IMR-90 (cell line): ENCODE measurements at regions not wholly inside any gene's neighbourhood (a gene's known extent, or its start where the extent isn't known, plus 50 kb on each side); places are given as distances from the start of the nearest gene placed in this dataset.

Experiments
- ATAC-seq: fragments of 200-7000 bp; cut with Tn5 transposase; 2 replicates; pipeline ENCODE4 v1.9.1; 2020; ENCODE audit warnings: low read depth, mild to moderate bottlenecking, moderate library complexity
- BruUV-seq: library from RNA; stranded (reverse); fragments of 400-500 nt; replicated peaks from 2 replicates; lab custom pipeline; 2021; lab: Mats Ljungman, UMichigan
- CTCF ChIA-PET: fragments of 300-600 bp; formaldehyde crosslinking; extraction: SDS; loops from one replicate; lab custom pipeline; 2021; ENCODE audit warnings: antibody characterized with exemption; lab: Yijun Ruan, JAX
- POLR2A ChIA-PET: fragments of 300-600 bp; sonication (Branson Sonifier 250); formaldehyde crosslinking; loops from one replicate; lab custom pipeline; 2022; ENCODE audit warnings: antibody characterized with exemption; ENCODE audit not compliant: unreplicated experiment; lab: Charles Lee
- DNase-seq: peaks from one replicate; pipeline ENCODE4 v3.0.0; 2013
- H2AFZ ChIP-seq: replicated peaks from 2 replicates; pipeline ENCODE3; 2013; ENCODE audit warnings: low read length, mild to moderate bottlenecking; ENCODE audit not compliant: poor library complexity
- H2AK5ac ChIP-seq: 2 replicates; pipeline ENCODE4 v1.6.1; 2013; ENCODE audit warnings: low read depth, low read length, inconsistent platforms
- H2AK9ac ChIP-seq: replicated peaks from 2 replicates; pipeline ENCODE3; 2013; ENCODE audit warnings: mild to moderate bottlenecking, low read depth, low read length, moderate library complexity; ENCODE audit not compliant: poor library complexity
- H2BK120ac ChIP-seq: 2 replicates; pipeline ENCODE4 v1.6.1; 2013; ENCODE audit warnings: low read depth, low read length, inconsistent platforms
- H2BK15ac ChIP-seq: 3 replicates; pipeline ENCODE4 v1.6.1; 2013; ENCODE audit warnings: low read depth, low read length, inconsistent platforms
- H2BK20ac ChIP-seq: 2 replicates; pipeline ENCODE4 v1.6.1; 2013; ENCODE audit warnings: low read depth, mild to moderate bottlenecking, inconsistent platforms, low read length, moderate library complexity
- H2BK5ac ChIP-seq: 2 replicates; pipeline ENCODE4 v1.6.1; 2013; ENCODE audit warnings: mild to moderate bottlenecking, low read depth, low read length, inconsistent platforms; ENCODE audit not compliant: poor library complexity, severe bottlenecking
- H3K14ac ChIP-seq: replicated peaks from 2 replicates; pipeline ENCODE4 v1.6.1; 2013; ENCODE audit warnings: low read depth, low read length, inconsistent platforms
- H3K18ac ChIP-seq: 2 replicates; pipeline ENCODE4 v1.6.1; 2013; ENCODE audit warnings: low read depth, low read length, control low read depth
- H3K23ac ChIP-seq: 2 replicates; pipeline ENCODE4 v1.6.1; 2013; ENCODE audit warnings: low read depth, low read length, inconsistent platforms
- H3K27ac ChIP-seq: 2 replicates; pipeline ENCODE4 v1.5.1; 2013; ENCODE audit warnings: mild to moderate bottlenecking, control low read depth, low read length; ENCODE audit not compliant: insufficient read depth
- H3K27me3 ChIP-seq: 2 replicates; pipeline ENCODE4 v1.6.1; 2013; ENCODE audit warnings: low read length; ENCODE audit not compliant: control insufficient read depth, insufficient read depth
- H3K36me3 ChIP-seq: 2 replicates; pipeline ENCODE4 v1.6.1; 2013; ENCODE audit warnings: low read length, mixed read lengths; ENCODE audit not compliant: control insufficient read depth, insufficient read depth
- H3K4ac ChIP-seq: 2 replicates; pipeline ENCODE4 v1.6.1; 2013; ENCODE audit warnings: low read depth, low read length, inconsistent platforms
- H3K4me1 ChIP-seq: 2 replicates; pipeline ENCODE4 v1.6.1; 2013; ENCODE audit warnings: low read length, mixed read lengths; ENCODE audit not compliant: control insufficient read depth, insufficient read depth
- H3K4me2 ChIP-seq: 2 replicates; pipeline ENCODE4 v1.6.1; 2013; ENCODE audit warnings: low read depth, mild to moderate bottlenecking, control low read depth, low read length, moderate library complexity
- H3K4me3 ChIP-seq: 2 replicates; pipeline ENCODE4 v1.5.1; 2013; ENCODE audit warnings: low read depth, mild to moderate bottlenecking, control low read depth, low read length, moderate library complexity; ENCODE audit not compliant: insufficient read depth
- H3K56ac ChIP-seq: 2 replicates; pipeline ENCODE4 v1.6.1; 2013; ENCODE audit warnings: low read length, inconsistent platforms; ENCODE audit not compliant: insufficient read depth; ENCODE audit errors: extremely low read depth
- H3K79me1 ChIP-seq, 2 experiments: 2 replicates each; pipeline ENCODE4 v1.6.1; 2013; ENCODE audit warnings: low read length in 2 of 2, inconsistent platforms in 1 of 2, low read depth in 1 of 2
- H3K9ac ChIP-seq: 2 replicates; pipeline ENCODE4 v1.6.1; 2013; ENCODE audit warnings: low read depth, low read length, control low read depth
- H3K9me1 ChIP-seq: 2 replicates; pipeline ENCODE4 v1.6.1; 2013; ENCODE audit warnings: low read length, inconsistent platforms; ENCODE audit not compliant: insufficient read depth
- H3K9me3 ChIP-seq: 2 replicates; pipeline ENCODE4 v1.6.1; 2013; ENCODE audit warnings: low read length; ENCODE audit not compliant: control insufficient read depth, insufficient read depth
- H4K20me1 ChIP-seq: 2 replicates; pipeline ENCODE4 v1.6.1; 2013; ENCODE audit warnings: low read length, inconsistent platforms; ENCODE audit not compliant: insufficient read depth
- H4K5ac ChIP-seq: 2 replicates; pipeline ENCODE4 v1.6.1; 2013; ENCODE audit warnings: mild to moderate bottlenecking, low read depth, low read length, control low read depth
- H4K8ac ChIP-seq, 2 experiments: 2 replicates each; pipeline ENCODE4 v1.6.1; 2013; ENCODE audit warnings: low read depth in 2 of 2, low read length in 2 of 2, control low read depth in 1 of 2, inconsistent platforms in 1 of 2
- H4K91ac ChIP-seq: 2 replicates; pipeline ENCODE4 v1.6.1; 2013; ENCODE audit warnings: low read depth, low read length, inconsistent platforms; ENCODE audit not compliant: insufficient read depth
- BHLHE40 ChIP-seq: fragments of 150-350 bp; IDR thresholded peaks from 2 replicates; pipeline ENCODE4 v1.6.1; 2016; ENCODE audit warnings: mild to moderate bottlenecking, low read depth, low read length
- CEBPB ChIP-seq: IDR thresholded peaks from 2 replicates; pipeline ENCODE4 v1.6.1; 2012; ENCODE audit warnings: low read depth, low read length, improper control_type of control experiment
- CHD1 ChIP-seq: IDR thresholded peaks from 2 replicates; pipeline ENCODE4 v1.6.1; 2012; ENCODE audit warnings: low read depth, low read length, improper control_type of control experiment
- CTCF ChIP-seq: conservative IDR thresholded peaks from 2 replicates; pipeline ENCODE4 v1.5.1; 2012; ENCODE audit warnings: mild to moderate bottlenecking, low read depth, low read length, improper control_type of control experiment
- FOS ChIP-seq: fragments of 150-350 bp; IDR thresholded peaks from 2 replicates; pipeline ENCODE4 v1.6.1; 2016; ENCODE audit warnings: low read depth, low read length
- MAFK ChIP-seq: IDR thresholded peaks from 2 replicates; pipeline ENCODE4 v1.6.1; 2012; ENCODE audit warnings: low read depth, low read length, improper control_type of control experiment
- MAZ ChIP-seq: IDR thresholded peaks from 2 replicates; pipeline ENCODE4 v1.6.1; 2012; ENCODE audit warnings: low read depth, mild to moderate bottlenecking, low read length, improper control_type of control experiment, moderate library complexity, borderline replicate concordance
- MXI1 ChIP-seq: IDR thresholded peaks from 2 replicates; pipeline ENCODE4 v1.6.1; 2012; ENCODE audit warnings: low read depth, mild to moderate bottlenecking, low read length, moderate library complexity, borderline replicate concordance
- NFE2L2 ChIP-seq: fragments of 150-350 bp; IDR thresholded peaks from 2 replicates; pipeline ENCODE4 v1.6.1; 2016; ENCODE audit warnings: low read depth, mild to moderate bottlenecking, low read length
- POLR2A ChIP-seq: IDR thresholded peaks from 2 replicates; pipeline ENCODE4 v1.6.1; 2012; ENCODE audit warnings: mild to moderate bottlenecking, low read depth, low read length
- RAD21 ChIP-seq: IDR thresholded peaks from 2 replicates; pipeline ENCODE4 v1.6.1; 2012; ENCODE audit warnings: low read length, improper control_type of control experiment
- RCOR1 ChIP-seq: IDR thresholded peaks from 2 replicates; pipeline ENCODE4 v1.6.1; 2012; ENCODE audit warnings: mild to moderate bottlenecking, low read length, improper control_type of control experiment; ENCODE audit not compliant: insufficient replicate concordance
- WGBS, 2 experiments: methylation state at CpG; one replicate each; pipeline versions ENCODE4 v1.1.5 to v1.1.7; 2013; ENCODE audit warnings: missing lambda C conversion rate in 2 of 2; ENCODE audit not compliant: insufficient read length in 1 of 2; ENCODE audit errors: extremely low coverage in 2 of 2; 5-methylcytosine and 5-hydroxymethylcytosine counted together
- dilution Hi-C: fragments of 300-500 bp; cut with HindIII; formaldehyde crosslinking; loops from one replicate; pipeline ENCODE4 v1.14.3; 2018; ENCODE audit warnings: low sequenced_read_pairs; ENCODE audit not compliant: unreplicated experiment
- in situ Hi-C: fragments of 300-500 bp; cut with MboI; formaldehyde crosslinking; loops from 3 replicates; pipeline ENCODE4 v1.14.3; 2019; ENCODE audit warnings: low sequenced_read_pairs, inconsistent platforms, mixed read lengths
- intact Hi-C: fragments of 100-400 bp; cut with micrococcal nuclease; formaldehyde crosslinking; loops from 2 replicates; pipeline ENCODE4 v1.10.0; 2022
- TF ChIP-seq, protein P1 (sequence below): fragments of 150-350 bp; IDR thresholded peaks from 2 replicates; pipeline ENCODE4 v1.6.1; 2017; ENCODE audit warnings: mild to moderate bottlenecking, antibody characterized with exemption, low read length, low read depth
- TF ChIP-seq, protein P2 (sequence below): fragments of 150-350 bp; IDR thresholded peaks from 2 replicates; pipeline ENCODE4 v1.6.1; 2016; ENCODE audit warnings: low read depth, mild to moderate bottlenecking, low read length, moderate library complexity, borderline replicate concordance

DNA sequence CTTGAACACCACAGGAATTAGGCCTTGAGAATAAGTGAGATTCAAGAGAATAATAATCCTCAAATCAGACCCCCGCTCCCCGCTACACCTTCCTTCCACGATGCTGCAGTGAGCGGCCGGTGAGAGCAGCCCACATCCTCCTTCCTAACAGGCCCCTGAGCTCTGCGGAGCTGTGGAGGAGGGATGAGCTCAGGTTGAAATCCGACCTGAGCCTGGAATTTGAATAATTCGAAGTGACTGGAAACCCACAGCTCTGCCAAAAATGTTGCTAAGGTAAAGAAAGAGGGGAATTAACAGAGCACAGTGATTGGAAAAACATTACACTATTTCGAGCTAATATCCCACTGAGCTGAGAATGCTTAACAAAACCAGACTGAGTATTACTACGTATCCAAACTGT is 90.0 kb downstream of the URB2 start:
- Histone ChIP-seq H2BK120ac (no peak overlapping the region), H2BK15ac (no peak overlapping the region), H3K9me3 (no peaks in the 10 kb centered on the region), H3K4me2 (no peak overlapping the region), H3K27ac (no peak overlapping the region), H2AK5ac (no peak overlapping the region), H4K8ac (no peak overlapping the region), H3K4ac (no peak overlapping the region), H3K56ac (no peak overlapping the region), H2AK9ac (no peak overlapping the region), H4K5ac (no peak overlapping the region), H4K20me1 (no peaks in the 10 kb centered on the region), H3K27me3 (no peaks in the 10 kb centered on the region), H3K18ac (no peak overlapping the region), H4K91ac (no peak overlapping the region), H3K4me3 (no peak overlapping the region), H3K4me1 (no peaks in the 10 kb centered on the region), H3K9ac (no peak overlapping the region), H2BK20ac (no peak overlapping the region), H3K14ac (no peak overlapping the region), H3K23ac (no peak overlapping the region), H3K79me1 (no peaks in the 10 kb centered on the region), H2BK5ac (no peak overlapping the region), H3K36me3 (no peaks in the 10 kb centered on the region), H3K9me1 (no peaks in the 10 kb centered on the region), H2AFZ (no peak overlapping the region)
- DNase-seq (no peak), ATAC-seq (no peak)
- intact Hi-C loops (no loop called here), dilution Hi-C loops (no loop called here), in situ Hi-C loops (no loop called here)
- WGBS, 2 experiments = no CpG with 5 or more reads among the region's 10 CpGs
- CTCF ChIA-PET = interaction anchor here (1.6 kb wide), 1 partner anchor 9 kb away, joined by 4 read pairs; no protein-coding TSS in a partner anchor
- TF ChIP-seq MAFK (no peak), CTCF (no peak), MAZ (no peak), CHD1 (no peak), BHLHE40 (no peak), POLR2A (no peak), FOS (no peak), MXI1 (no peak), CEBPB (no peak), RAD21 (no peak), NFE2L2 (no peak), RCOR1 (no peak)
- TF ChIP-seq, protein P1, sequence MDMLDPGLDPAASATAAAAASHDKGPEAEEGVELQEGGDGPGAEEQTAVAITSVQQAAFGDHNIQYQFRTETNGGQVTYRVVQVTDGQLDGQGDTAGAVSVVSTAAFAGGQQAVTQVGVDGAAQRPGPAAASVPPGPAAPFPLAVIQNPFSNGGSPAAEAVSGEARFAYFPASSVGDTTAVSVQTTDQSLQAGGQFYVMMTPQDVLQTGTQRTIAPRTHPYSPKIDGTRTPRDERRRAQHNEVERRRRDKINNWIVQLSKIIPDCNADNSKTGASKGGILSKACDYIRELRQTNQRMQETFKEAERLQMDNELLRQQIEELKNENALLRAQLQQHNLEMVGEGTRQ = no peak
- TF ChIP-seq, protein P2, sequence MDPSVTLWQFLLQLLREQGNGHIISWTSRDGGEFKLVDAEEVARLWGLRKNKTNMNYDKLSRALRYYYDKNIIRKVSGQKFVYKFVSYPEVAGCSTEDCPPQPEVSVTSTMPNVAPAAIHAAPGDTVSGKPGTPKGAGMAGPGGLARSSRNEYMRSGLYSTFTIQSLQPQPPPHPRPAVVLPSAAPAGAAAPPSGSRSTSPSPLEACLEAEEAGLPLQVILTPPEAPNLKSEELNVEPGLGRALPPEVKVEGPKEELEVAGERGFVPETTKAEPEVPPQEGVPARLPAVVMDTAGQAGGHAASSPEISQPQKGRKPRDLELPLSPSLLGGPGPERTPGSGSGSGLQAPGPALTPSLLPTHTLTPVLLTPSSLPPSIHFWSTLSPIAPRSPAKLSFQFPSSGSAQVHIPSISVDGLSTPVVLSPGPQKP = no peak
- BruUV-seq = no TSS peak
- POLR2A ChIA-PET = no interaction called here
